ENCODE measurements at regions not wholly inside any gene's neighbourhood (a gene's known extent, or its start where the extent isn't known, plus 50 kb on each side); places are given as distances from the start of the nearest gene placed in this dataset.

GRCh38 chr1:106620521-106620954 is 435.9 kb upstream of the PRMT6 start:
- Histone ChIP-seq H4K20me1 (ENCODE audit: insufficient read depth, low read length) (no peaks in the 10 kb centered on the region), H3K79me2 (ENCODE audit: low read length) (no peaks in the 10 kb centered on the region), H3K4me1 (ENCODE audit: low read length) (no peaks in the 10 kb centered on the region), H3K27me3 (replicated peaks; ENCODE audit: insufficient read depth, low read length) (no peaks in the 10 kb centered on the region), H3K9ac (ENCODE audit: low read length) (no peak overlapping the region), H3K27ac (ENCODE audit: low read length) (no peak overlapping the region), H3K4me3 (ENCODE audit: low read length) (no peak overlapping the region), H2AFZ (ENCODE audit: low read length) (no peak overlapping the region), H3K36me3 (replicated peaks; ENCODE audit: insufficient read depth, low read length) (no peaks in the 10 kb centered on the region), H3F3A (ENCODE audit: insufficient read depth, low read length) (no peaks in the 10 kb centered on the region), H3K9me2 (replicated peaks; ENCODE audit: insufficient read depth, low read length) (no peaks in the 10 kb centered on the region), H3K9me3 (replicated peaks; ENCODE audit: insufficient read depth, low read length) (no peaks in the 10 kb centered on the region), H3K4me2 (ENCODE audit: low read depth, low read length) (no peak overlapping the region)
- DNase-seq: no peak
- TF ChIP-seq CTCF (IDR thresholded peaks at IDR 0.05; ENCODE audit: low read length) (no peak), EZH2 (optimal IDR thresholded peaks at IDR 0.05; ENCODE audit: low read depth, low read length) (no peak)

DNA sequence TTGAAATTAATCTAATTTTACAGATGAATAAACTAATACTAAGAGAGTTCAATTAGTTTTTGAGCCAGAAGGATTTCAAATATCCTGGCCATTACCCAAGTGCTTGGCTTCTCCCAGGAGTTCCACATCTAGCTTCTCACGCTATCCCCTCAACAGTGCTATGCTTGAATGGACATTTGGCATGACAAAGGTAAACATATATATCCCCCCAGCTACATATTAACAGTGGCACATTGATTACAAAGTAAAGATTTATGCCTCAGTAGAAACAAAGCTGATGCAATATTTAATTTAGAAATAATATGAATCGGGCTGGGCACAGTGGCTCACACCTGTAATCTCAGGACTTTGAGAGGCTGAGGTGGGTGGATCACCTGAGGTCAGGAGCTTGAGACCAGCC is 434.6 kb upstream of the PRMT6 start:
- Histone ChIP-seq H2AFZ (ENCODE audit: low read length) (no peak overlapping the region), H3K27ac (ENCODE audit: low read length) (no peak overlapping the region), H3K27me3 (replicated peaks; ENCODE audit: insufficient read depth, low read length) (no peaks in the 10 kb centered on the region), H3F3A (ENCODE audit: insufficient read depth, low read length) (no peaks in the 10 kb centered on the region), H3K9me2 (replicated peaks; ENCODE audit: insufficient read depth, low read length) (no peaks in the 10 kb centered on the region), H3K9ac (ENCODE audit: low read length) (no peak overlapping the region), H3K79me2 (ENCODE audit: low read length) (no peaks in the 10 kb centered on the region), H3K9me3 (replicated peaks; ENCODE audit: insufficient read depth, low read length) (no peaks in the 10 kb centered on the region), H3K36me3 (replicated peaks; ENCODE audit: insufficient read depth, low read length) (no peaks in the 10 kb centered on the region), H3K4me2 (ENCODE audit: low read depth, low read length) (no peak overlapping the region), H4K20me1 (ENCODE audit: insufficient read depth, low read length) (no peaks in the 10 kb centered on the region), H3K4me1 (ENCODE audit: low read length) (no peaks in the 10 kb centered on the region), H3K4me3 (ENCODE audit: low read length) (no peak overlapping the region)
- TF ChIP-seq CTCF (IDR thresholded peaks at IDR 0.05; ENCODE audit: low read length) (no peak), EZH2 (optimal IDR thresholded peaks at IDR 0.05; ENCODE audit: low read depth, low read length) (no peak), EZH2phosphoT487 (IDR thresholded peaks at IDR 0.05; ENCODE audit: low read length) (no peak)
- no peak for DNase-seq

GRCh38 chr1:106637566-106637965 is 418.9 kb upstream of the PRMT6 start:
- DNase-seq: no peak
- Histone ChIP-seq H4K20me1 (ENCODE audit: insufficient read depth, low read length) (no peaks in the 10 kb centered on the region), H3K27ac (ENCODE audit: low read length) (no peak overlapping the region), H3K9ac (ENCODE audit: low read length) (no peak overlapping the region), H3K4me2 (ENCODE audit: low read depth, low read length) (no peak overlapping the region), H3K9me2 (replicated peaks; ENCODE audit: insufficient read depth, low read length) (no peaks in the 10 kb centered on the region), H3F3A (ENCODE audit: insufficient read depth, low read length) (no peaks in the 10 kb centered on the region), H3K4me3 (ENCODE audit: low read length) (no peak overlapping the region), H3K36me3 (replicated peaks; ENCODE audit: insufficient read depth, low read length) (no peaks in the 10 kb centered on the region), H3K27me3 (replicated peaks; ENCODE audit: insufficient read depth, low read length) (no peaks in the 10 kb centered on the region), H3K79me2 (ENCODE audit: low read length) (no peaks in the 10 kb centered on the region), H2AFZ (ENCODE audit: low read length) (no peak overlapping the region), H3K4me1 (ENCODE audit: low read length) (no peaks in the 10 kb centered on the region), H3K9me3 (replicated peaks; ENCODE audit: insufficient read depth, low read length) (no peaks in the 10 kb centered on the region)
- TF ChIP-seq EZH2 (optimal IDR thresholded peaks at IDR 0.05; ENCODE audit: low read depth, low read length): no peak
- no peak for TF ChIP-seq CTCF (IDR thresholded peaks at IDR 0.05; ENCODE audit: low read length)
- TF ChIP-seq EZH2phosphoT487 (IDR thresholded peaks at IDR 0.05; ENCODE audit: low read length): no peak

Data from MM.1S (cell line).